ENCODE measurements at regions not wholly inside any gene's neighbourhood (a gene's known extent, or its start where the extent isn't known, plus 50 kb on each side); places are given as distances from the start of the nearest gene placed in this dataset.
"Not testable (repeated sequence)": the region's sequence is repeated elsewhere in the genome, so short reads cannot be mapped to it uniquely, and the experiment has no call there.

GRCh38 chr2:94584569-94584968, 286.7 kb upstream of the TEKT4 start:
- TF ChIP-seq CTCF (IDR thresholded peaks at IDR 0.05; ENCODE audit: extremely low read depth in 1 of 2, insufficient read depth in 1 of 2, low read depth in 1 of 2, low read length in 2 of 2); MAX (IDR thresholded peaks at IDR 0.05; ENCODE audit: insufficient read depth, insufficient read length); POLR2A (IDR thresholded peaks at IDR 0.05; ENCODE audit: low read depth, low read length); EZH2 (IDR thresholded peaks at IDR 0.05; ENCODE audit: borderline replicate concordance, low read depth, low read length, severe bottlenecking); MYC (IDR thresholded peaks at IDR 0.05; ENCODE audit: low read depth, low read length); POLR2AphosphoS5 (IDR thresholded peaks at IDR 0.05; ENCODE audit: insufficient read depth, low read depth, low read length); GATA2 (IDR thresholded peaks at IDR 0.05; ENCODE audit: insufficient read depth, insufficient read length, low read depth, low read length); FOS (IDR thresholded peaks at IDR 0.05; ENCODE audit: borderline replicate concordance, insufficient read depth, low read length); JUN (IDR thresholded peaks at IDR 0.05; ENCODE audit: borderline replicate concordance, insufficient read depth, insufficient read length, low read depth): not testable (repeated sequence)

Data from endothelial cell of umbilical vein (primary cell).